HCT116 (cell line): ENCODE measurements at regions not wholly inside any gene's neighbourhood (a gene's known extent, or its start where the extent isn't known, plus 50 kb on each side); places are given as distances from the start of the nearest gene placed in this dataset.

Source experiments
- ATAC-seq: fragments of 200-7000 bp; cut with Tn5 transposase; 2 replicates; pipeline ENCODE4 v1.9.1; 2020; ENCODE audit warnings: mild to moderate bottlenecking, moderate library complexity
- BruUV-seq: library from RNA; stranded (reverse); fragments of 400-500 nt; replicated peaks from 2 replicates; lab custom pipeline; 2021; lab: Mats Ljungman, UMichigan
- CTCF ChIA-PET: fragments of 300-600 bp; sonication (Branson Sonifier 250); formaldehyde crosslinking; loops from one replicate; lab custom pipeline; 2021; ENCODE audit warnings: antibody characterized with exemption; lab: Charles Lee
- POLR2A ChIA-PET: fragments of 300-600, 350-600 bp; sonication (Branson Sonifier 250); formaldehyde crosslinking; loops from one replicate; lab custom pipeline; 2021; ENCODE audit warnings: antibody characterized with exemption; lab: Charles Lee
- RAD21 ChIA-PET, 2 experiments: fragments of 300-600 bp; sonication (Branson Sonifier 250); formaldehyde crosslinking; loops; one replicate each; lab custom pipeline; 2023; ENCODE audit warnings: low total read pairs in 2 of 2; ENCODE audit not compliant: uncharacterized antibody in 2 of 2, unreplicated experiment in 2 of 2, low non-redundant PET in 1 of 2; lab: Charles Lee
- DNase-seq: peaks from one replicate; pipeline ENCODE4 v3.0.0-alpha.2; 2010; ENCODE audit warnings: low read depth, low spot score
- H2AFZ ChIP-seq: fragments of 200-600 bp; shearing (Covaris generic), sonication (generic); 2 replicates; pipeline ENCODE4 v1.6.1; 2017; ENCODE audit warnings: low read depth, mixed run types, mixed read lengths, antibody characterized with exemption, low read length; ENCODE audit not compliant: poor library complexity, severe bottlenecking
- H3K27ac ChIP-seq: 2 replicates; pipeline ENCODE4 v1.5.1; 2012; ENCODE audit warnings: low read depth, low read length
- H3K27me3 ChIP-seq: fragments of 200-600 bp; sonication (generic); 2 replicates; pipeline ENCODE4 v1.6.1; 2016; ENCODE audit warnings: mixed run types, low read length, mixed read lengths; ENCODE audit not compliant: insufficient read depth
- H3K36me3 ChIP-seq, 2 experiments: fragments of 200-500 bp in 1 of 2; fragments of 200-600 bp in 1 of 2; sonication (Bioruptor generic) in 1 of 2; sonication (generic) in 1 of 2; 2 replicates each; pipeline versions ENCODE4 v1.5.1 to v1.6.1; 2014 to 2016; ENCODE audit warnings: low read length in 2 of 2, inconsistent platforms in 1 of 2, mixed read lengths in 1 of 2, mixed run types in 1 of 2; ENCODE audit not compliant: insufficient read depth in 2 of 2, control insufficient read depth in 1 of 2
- H3K4me1 ChIP-seq, 2 experiments: fragments of 200-600 bp in 1 of 2; sonication (generic) in 1 of 2; 2 replicates each; pipeline versions ENCODE4 v1.5.1 to v1.6.1; 2012 to 2017; ENCODE audit warnings: low read length in 2 of 2, inconsistent platforms in 1 of 2, mild to moderate bottlenecking in 1 of 2, mixed read lengths in 1 of 2, mixed run types in 1 of 2, moderate library complexity in 1 of 2; ENCODE audit not compliant: insufficient read depth in 2 of 2, control insufficient read depth in 1 of 2
- H3K4me2 ChIP-seq: fragments of 200-600 bp; sonication (generic); 2 replicates; pipeline ENCODE4 v1.6.1; 2017; ENCODE audit warnings: mixed run types, low read length, mixed read lengths
- H3K4me3 ChIP-seq, 2 experiments: fragments of 200-600 bp in 1 of 2; sonication (generic) in 1 of 2; replicated peaks in 1 of 2; 2 replicates each; pipeline ENCODE4 v1.5.1; 2011 to 2016; ENCODE audit warnings: low read length in 2 of 2, control low read depth in 1 of 2, low read depth in 1 of 2, mild to moderate bottlenecking in 1 of 2, mixed read lengths in 1 of 2, mixed run types in 1 of 2
- H3K79me2 ChIP-seq: fragments of 200-600 bp; sonication (generic); 2 replicates; pipeline ENCODE4 v1.6.1; 2017; ENCODE audit warnings: mild to moderate bottlenecking, mixed run types, low read length, moderate library complexity, mixed read lengths; ENCODE audit not compliant: insufficient read depth
- H3K9ac ChIP-seq: fragments of 200-600 bp; sonication (generic); 2 replicates; pipeline ENCODE4 v1.6.1; 2016; ENCODE audit warnings: low read length, mixed read lengths
- H3K9me2 ChIP-seq: fragments of 200-600 bp; sonication (generic), shearing (Covaris generic); 2 replicates; pipeline ENCODE4 v1.6.1; 2017; ENCODE audit warnings: mixed run types, mild to moderate bottlenecking, moderate library complexity; ENCODE audit not compliant: insufficient read depth
- H3K9me3 ChIP-seq, 2 experiments: fragments of 200-500 bp in 1 of 2; fragments of 200-600 bp in 1 of 2; sonication (Bioruptor generic) in 1 of 2; sonication (generic) in 1 of 2; 2 replicates each; pipeline ENCODE4 v1.6.1; 2014 to 2017; ENCODE audit warnings: low read length in 2 of 2, mixed read lengths in 2 of 2, inconsistent platforms in 1 of 2, low read depth in 1 of 2, mild to moderate bottlenecking in 1 of 2, mixed run types in 1 of 2, moderate library complexity in 1 of 2; ENCODE audit not compliant: control insufficient read depth in 1 of 2, insufficient read depth in 1 of 2
- H4K20me1 ChIP-seq: fragments of 200-600 bp; sonication (generic), shearing (Covaris generic); 2 replicates; pipeline ENCODE4 v1.6.1; 2017; ENCODE audit warnings: mixed run types, mild to moderate bottlenecking, moderate library complexity; ENCODE audit not compliant: insufficient read depth
- EZH2 ChIP-seq: fragments of 200-600 bp; sonication (generic); IDR thresholded peaks from 2 replicates; pipeline ENCODE4 v1.6.1; 2017; ENCODE audit warnings: antibody characterized with exemption, mixed run types
- SIN3A ChIP-seq: IDR thresholded peaks from 2 replicates; pipeline ENCODE4 v1.6.1; 2012; ENCODE audit warnings: low read depth
- SRF ChIP-seq: IDR thresholded peaks from 2 replicates; pipeline ENCODE4 v1.6.1; 2012; ENCODE audit warnings: low read depth
- ZFX ChIP-seq: fragments of 450-650 bp; IDR thresholded peaks from 2 replicates; pipeline ENCODE4 v1.6.1; 2017
- intact Hi-C: fragments of 100-400 bp; cut with micrococcal nuclease; formaldehyde crosslinking; loops from 2 replicates; pipeline ENCODE4 v1.10.0; 2022
- TF ChIP-seq, protein P1 (sequence below): IDR thresholded peaks from 2 replicates; pipeline ENCODE4 v1.6.1; 2012
- TF ChIP-seq, protein P2 (sequence below), 3 experiments: fragments of 200-600 bp in 1 of 3; sonication (generic) in 1 of 3; IDR thresholded peaks in 2 of 3; conservative IDR thresholded peaks in 1 of 3; 2 replicates each; pipeline ENCODE4 v1.5.1; 2012 to 2017; ENCODE audit warnings: low read depth in 2 of 3, low read length in 2 of 3, antibody characterized with exemption in 1 of 3, borderline replicate concordance in 1 of 3, control low read depth in 1 of 3, mild to moderate bottlenecking in 1 of 3, mixed read lengths in 1 of 3, mixed run types in 1 of 3, moderate library complexity in 1 of 3; ENCODE audit not compliant: insufficient read depth in 1 of 3

DNA sequence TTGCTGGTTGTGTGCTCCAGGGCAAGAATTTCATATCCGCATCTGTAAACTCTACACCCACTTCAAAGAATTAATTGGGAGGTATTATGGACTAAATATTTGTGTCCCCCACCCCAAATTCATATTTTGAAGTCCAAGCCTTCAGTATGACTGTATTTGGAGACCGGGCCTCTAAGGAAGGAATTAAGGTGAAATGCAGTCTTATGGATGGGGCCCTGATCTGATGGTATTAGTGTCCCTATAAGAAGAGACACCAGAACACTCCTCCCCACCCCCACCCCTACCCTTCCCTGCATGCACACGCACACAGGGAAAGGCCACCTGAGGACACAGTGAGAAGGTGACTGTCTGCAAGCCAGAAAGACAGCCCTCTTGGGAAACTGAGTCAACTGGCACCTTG, 332.4 kb downstream of the RPS6KC1 start:
- ChIA-PET POLR2A (no interaction called here), CTCF (no interaction called here)
- intact Hi-C loops, result no loop called here

GRCh38 chr1:213385201-213385600, 334.2 kb downstream of the RPS6KC1 start:
- no TSS peak for BruUV-seq
- ChIA-PET RAD21 (no interaction called here), POLR2A (no interaction called here), CTCF (no interaction called here)
- H3K36me3 ChIP-seq, result no peaks in the 10 kb centered on the region
- no peaks in the 10 kb centered on the region for H4K20me1 ChIP-seq
- no peaks in the 10 kb centered on the region for H3K79me2 ChIP-seq
- no peaks in the 10 kb centered on the region for H3K9me2 ChIP-seq
- no peak for ATAC-seq
- H3K4me1 ChIP-seq, result no peaks in the 10 kb centered on the region
- TF ChIP-seq EZH2, result no peak
- TF ChIP-seq SRF, result no peak
- no peak for TF ChIP-seq SIN3A
- no peak overlapping the region for H3K9ac ChIP-seq
- intact Hi-C loops, result no loop called here
- H3K27ac ChIP-seq, result no peak overlapping the region
- H3K9me3 ChIP-seq, result no peaks in the 10 kb centered on the region
- no peak overlapping the region for H3K4me3 ChIP-seq
- DNase-seq, result no peak
- H3K4me2 ChIP-seq, result no peak overlapping the region
- peaks cover 16% of the 10 kb centered on the region for H3K27me3 ChIP-seq
- H2AFZ ChIP-seq, result no peak overlapping the region

More for the DNA sequence above, 332.4 kb downstream of the RPS6KC1 start:
- Histone ChIP-seq H3K27ac (no peak overlapping the region), H4K20me1 (no peaks in the 10 kb centered on the region), H3K9ac (no peak overlapping the region), H3K4me1 (no peaks in the 10 kb centered on the region), H3K9me2 (no peaks in the 10 kb centered on the region), H3K4me3 (no peak overlapping the region), H3K27me3 (peaks cover 7% of the 10 kb centered on the region; the same call in 1 of the 2 replicates), H2AFZ (no peak overlapping the region), H3K9me3 (no peaks in the 10 kb centered on the region), H3K79me2 (no peaks in the 10 kb centered on the region), H3K4me2 (no peak overlapping the region), H3K36me3 (no peaks in the 10 kb centered on the region)
- DNase-seq, result no peak
- no TSS peak for BruUV-seq
- no peak for TF ChIP-seq ZFX
- TF ChIP-seq, protein P1, sequence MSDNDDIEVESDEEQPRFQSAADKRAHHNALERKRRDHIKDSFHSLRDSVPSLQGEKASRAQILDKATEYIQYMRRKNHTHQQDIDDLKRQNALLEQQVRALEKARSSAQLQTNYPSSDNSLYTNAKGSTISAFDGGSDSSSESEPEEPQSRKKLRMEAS, result no peak
- TF ChIP-seq, protein P2, sequence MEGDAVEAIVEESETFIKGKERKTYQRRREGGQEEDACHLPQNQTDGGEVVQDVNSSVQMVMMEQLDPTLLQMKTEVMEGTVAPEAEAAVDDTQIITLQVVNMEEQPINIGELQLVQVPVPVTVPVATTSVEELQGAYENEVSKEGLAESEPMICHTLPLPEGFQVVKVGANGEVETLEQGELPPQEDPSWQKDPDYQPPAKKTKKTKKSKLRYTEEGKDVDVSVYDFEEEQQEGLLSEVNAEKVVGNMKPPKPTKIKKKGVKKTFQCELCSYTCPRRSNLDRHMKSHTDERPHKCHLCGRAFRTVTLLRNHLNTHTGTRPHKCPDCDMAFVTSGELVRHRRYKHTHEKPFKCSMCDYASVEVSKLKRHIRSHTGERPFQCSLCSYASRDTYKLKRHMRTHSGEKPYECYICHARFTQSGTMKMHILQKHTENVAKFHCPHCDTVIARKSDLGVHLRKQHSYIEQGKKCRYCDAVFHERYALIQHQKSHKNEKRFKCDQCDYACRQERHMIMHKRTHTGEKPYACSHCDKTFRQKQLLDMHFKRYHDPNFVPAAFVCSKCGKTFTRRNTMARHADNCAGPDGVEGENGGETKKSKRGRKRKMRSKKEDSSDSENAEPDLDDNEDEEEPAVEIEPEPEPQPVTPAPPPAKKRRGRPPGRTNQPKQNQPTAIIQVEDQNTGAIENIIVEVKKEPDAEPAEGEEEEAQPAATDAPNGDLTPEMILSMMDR (IDR thresholded peaks at IDR 0.05 in 2 of 3, conservative IDR thresholded peaks at IDR 0.05 in 1 of 3; ENCODE audit: borderline replicate concordance in 1 of 3, insufficient read depth in 1 of 3, low read depth in 2 of 3, low read length in 2 of 3), result no peak
- RAD21 ChIA-PET, result interaction anchor here in 1 of 2 experiments (0.7 kb wide), 1 partner anchor 33 kb away, joined by 7 read pairs; no protein-coding TSS in a partner anchor
- no peak for ATAC-seq
